LNCAP (cell line): ENCODE measurements at regions not wholly inside any gene's neighbourhood (a gene's known extent, or its start where the extent isn't known, plus 50 kb on each side); places are given as distances from the start of the nearest gene placed in this dataset.

Source experiments
- CTCF ChIP-seq: fragments of 450-650 bp; IDR thresholded peaks from 2 replicates; pipeline ENCODE4 v1.5.1; 2017; ENCODE audit warnings: mild to moderate bottlenecking

GRCh38 chr6:41425511-41425910, 90.1 kb downstream of the NCR2 start:
- TF ChIP-seq CTCF, result no peak

- TF ChIP-seq CTCF, result no peak
These were observed 91.0 kb downstream of the NCR2 start for GRCh38 chr6:41426438-41426851.

GRCh38 chr6:41426888-41427641, 91.7 kb downstream of the NCR2 start:
- TF ChIP-seq CTCF, result no peak

GRCh38 chr6:41427642-41428335, 92.4 kb downstream of the NCR2 start:
- no peak; the same call in 1 of the 2 replicates for TF ChIP-seq CTCF

GRCh38 chr6:41428336-41428995, 93.1 kb downstream of the NCR2 start:
- no peak for TF ChIP-seq CTCF

GRCh38 chr6:41428996-41429421, 93.6 kb downstream of the NCR2 start:
- TF ChIP-seq CTCF, result no peak

- TF ChIP-seq CTCF, result no peak
These were observed 94.4 kb downstream of the NCR2 start for GRCh38 chr6:41429506-41430504.
